HCT116 (cell line): ENCODE measurements at regions not wholly inside any gene's neighbourhood (a gene's known extent, or its start where the extent isn't known, plus 50 kb on each side); places are given as distances from the start of the nearest gene placed in this dataset.

ENCODE experiments used
- ATAC-seq: fragments of 200-7000 bp; cut with Tn5 transposase; 2 replicates; pipeline ENCODE4 v1.9.1; 2020; ENCODE audit warnings: mild to moderate bottlenecking, moderate library complexity
- BruUV-seq: library from RNA; stranded (reverse); fragments of 400-500 nt; replicated peaks from 2 replicates; lab custom pipeline; 2021; lab: Mats Ljungman, UMichigan
- CTCF ChIA-PET: fragments of 300-600 bp; sonication (Branson Sonifier 250); formaldehyde crosslinking; loops from one replicate; lab custom pipeline; 2021; ENCODE audit warnings: antibody characterized with exemption; lab: Charles Lee
- POLR2A ChIA-PET: fragments of 300-600, 350-600 bp; sonication (Branson Sonifier 250); formaldehyde crosslinking; loops from one replicate; lab custom pipeline; 2021; ENCODE audit warnings: antibody characterized with exemption; lab: Charles Lee
- RAD21 ChIA-PET, 2 experiments: fragments of 300-600 bp; sonication (Branson Sonifier 250); formaldehyde crosslinking; loops; one replicate each; lab custom pipeline; 2023; ENCODE audit warnings: low total read pairs in 2 of 2; ENCODE audit not compliant: uncharacterized antibody in 2 of 2, unreplicated experiment in 2 of 2, low non-redundant PET in 1 of 2; lab: Charles Lee
- DNase-seq: peaks from one replicate; pipeline ENCODE4 v3.0.0-alpha.2; 2010; ENCODE audit warnings: low read depth, low spot score
- H2AFZ ChIP-seq: fragments of 200-600 bp; shearing (Covaris generic), sonication (generic); 2 replicates; pipeline ENCODE4 v1.6.1; 2017; ENCODE audit warnings: low read depth, mixed run types, mixed read lengths, antibody characterized with exemption, low read length; ENCODE audit not compliant: poor library complexity, severe bottlenecking
- H3K27ac ChIP-seq: 2 replicates; pipeline ENCODE4 v1.5.1; 2012; ENCODE audit warnings: low read depth, low read length
- H3K27me3 ChIP-seq: fragments of 200-600 bp; sonication (generic); 2 replicates; pipeline ENCODE4 v1.6.1; 2016; ENCODE audit warnings: mixed run types, low read length, mixed read lengths; ENCODE audit not compliant: insufficient read depth
- H3K36me3 ChIP-seq, 2 experiments: fragments of 200-500 bp in 1 of 2; fragments of 200-600 bp in 1 of 2; sonication (Bioruptor generic) in 1 of 2; sonication (generic) in 1 of 2; 2 replicates each; pipeline versions ENCODE4 v1.5.1 to v1.6.1; 2014 to 2016; ENCODE audit warnings: low read length in 2 of 2, inconsistent platforms in 1 of 2, mixed read lengths in 1 of 2, mixed run types in 1 of 2; ENCODE audit not compliant: insufficient read depth in 2 of 2, control insufficient read depth in 1 of 2
- H3K4me1 ChIP-seq, 2 experiments: fragments of 200-600 bp in 1 of 2; sonication (generic) in 1 of 2; 2 replicates each; pipeline versions ENCODE4 v1.5.1 to v1.6.1; 2012 to 2017; ENCODE audit warnings: low read length in 2 of 2, inconsistent platforms in 1 of 2, mild to moderate bottlenecking in 1 of 2, mixed read lengths in 1 of 2, mixed run types in 1 of 2, moderate library complexity in 1 of 2; ENCODE audit not compliant: insufficient read depth in 2 of 2, control insufficient read depth in 1 of 2
- H3K4me2 ChIP-seq: fragments of 200-600 bp; sonication (generic); 2 replicates; pipeline ENCODE4 v1.6.1; 2017; ENCODE audit warnings: mixed run types, low read length, mixed read lengths
- H3K4me3 ChIP-seq, 2 experiments: fragments of 200-600 bp in 1 of 2; sonication (generic) in 1 of 2; replicated peaks in 1 of 2; 2 replicates each; pipeline ENCODE4 v1.5.1; 2011 to 2016; ENCODE audit warnings: low read length in 2 of 2, control low read depth in 1 of 2, low read depth in 1 of 2, mild to moderate bottlenecking in 1 of 2, mixed read lengths in 1 of 2, mixed run types in 1 of 2
- H3K79me2 ChIP-seq: fragments of 200-600 bp; sonication (generic); 2 replicates; pipeline ENCODE4 v1.6.1; 2017; ENCODE audit warnings: mild to moderate bottlenecking, mixed run types, low read length, moderate library complexity, mixed read lengths; ENCODE audit not compliant: insufficient read depth
- H3K9ac ChIP-seq: fragments of 200-600 bp; sonication (generic); 2 replicates; pipeline ENCODE4 v1.6.1; 2016; ENCODE audit warnings: low read length, mixed read lengths
- H3K9me2 ChIP-seq: fragments of 200-600 bp; sonication (generic), shearing (Covaris generic); 2 replicates; pipeline ENCODE4 v1.6.1; 2017; ENCODE audit warnings: mixed run types, mild to moderate bottlenecking, moderate library complexity; ENCODE audit not compliant: insufficient read depth
- H3K9me3 ChIP-seq, 2 experiments: fragments of 200-500 bp in 1 of 2; fragments of 200-600 bp in 1 of 2; sonication (Bioruptor generic) in 1 of 2; sonication (generic) in 1 of 2; 2 replicates each; pipeline ENCODE4 v1.6.1; 2014 to 2017; ENCODE audit warnings: low read length in 2 of 2, mixed read lengths in 2 of 2, inconsistent platforms in 1 of 2, low read depth in 1 of 2, mild to moderate bottlenecking in 1 of 2, mixed run types in 1 of 2, moderate library complexity in 1 of 2; ENCODE audit not compliant: control insufficient read depth in 1 of 2, insufficient read depth in 1 of 2
- H4K20me1 ChIP-seq: fragments of 200-600 bp; sonication (generic), shearing (Covaris generic); 2 replicates; pipeline ENCODE4 v1.6.1; 2017; ENCODE audit warnings: mixed run types, mild to moderate bottlenecking, moderate library complexity; ENCODE audit not compliant: insufficient read depth
- CBX3 ChIP-seq: IDR thresholded peaks from 2 replicates; pipeline ENCODE4 v1.6.1; 2012; ENCODE audit warnings: low read depth
- EZH2 ChIP-seq: fragments of 200-600 bp; sonication (generic); IDR thresholded peaks from 2 replicates; pipeline ENCODE4 v1.6.1; 2017; ENCODE audit warnings: antibody characterized with exemption, mixed run types
- EZH2phosphoT487 ChIP-seq: fragments of 200-600 bp; IDR thresholded peaks from 2 replicates; pipeline ENCODE4 v1.6.1; 2018; ENCODE audit warnings: antibody characterized with exemption, borderline replicate concordance
- MAX ChIP-seq: IDR thresholded peaks from 2 replicates; pipeline ENCODE4 v1.6.1; 2012
- POLR2AphosphoS5 ChIP-seq: IDR thresholded peaks from 2 replicates; pipeline ENCODE4 v1.6.1; 2011; ENCODE audit warnings: mild to moderate bottlenecking, low read depth, low read length, moderate library complexity
- SRF ChIP-seq: IDR thresholded peaks from 2 replicates; pipeline ENCODE4 v1.6.1; 2012; ENCODE audit warnings: low read depth
- TCF7L2 ChIP-seq: IDR thresholded peaks from 2 replicates; pipeline ENCODE4 v1.7.0; 2011; ENCODE audit warnings: borderline replicate concordance, inconsistent platforms; ENCODE audit not compliant: insufficient read depth, insufficient read length; ENCODE audit errors: extremely low read depth
- YY1 ChIP-seq: IDR thresholded peaks from 2 replicates; pipeline ENCODE4 v1.6.1; 2011; ENCODE audit warnings: low read length, low read depth, moderate library complexity, mild to moderate bottlenecking; ENCODE audit not compliant: insufficient replicate concordance; ENCODE audit errors: extremely low read depth
- ZBTB33 ChIP-seq: IDR thresholded peaks from 2 replicates; pipeline ENCODE4 v1.6.1; 2011; ENCODE audit warnings: mild to moderate bottlenecking, low read length, moderate library complexity; ENCODE audit not compliant: insufficient replicate concordance; ENCODE audit errors: extremely low read depth
- ZNF274 ChIP-seq: fragments of 200-500 bp; sonication (Bioruptor generic); IDR thresholded peaks from 2 replicates; pipeline ENCODE4 v1.6.1; 2014; ENCODE audit warnings: mild to moderate bottlenecking, low read depth, low read length, inconsistent platforms
- intact Hi-C: fragments of 100-400 bp; cut with micrococcal nuclease; formaldehyde crosslinking; loops from 2 replicates; pipeline ENCODE4 v1.10.0; 2022
- TF ChIP-seq, protein P1 (sequence below): IDR thresholded peaks from 2 replicates; pipeline ENCODE4 v1.6.1; 2012; ENCODE audit warnings: low read depth

DNA sequence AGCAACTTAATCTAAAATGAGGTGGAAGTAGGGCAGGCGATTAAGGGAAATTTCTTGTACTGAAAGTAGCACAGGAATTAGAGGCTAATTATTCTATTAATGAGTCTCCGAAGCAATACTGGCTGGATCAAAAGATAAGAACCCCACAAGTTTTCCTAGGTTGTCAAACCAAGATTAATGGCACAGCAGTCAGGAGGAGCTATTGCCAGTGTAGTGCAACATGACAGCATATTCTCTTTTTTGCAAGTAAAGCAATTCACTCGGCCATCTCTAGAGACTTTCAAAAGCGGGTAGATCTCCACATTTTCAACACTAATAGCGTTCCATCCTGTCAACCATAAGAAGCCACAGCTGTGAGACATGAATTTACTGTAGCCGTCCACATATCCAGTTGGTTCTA is 81.2 kb downstream of the CYB561 start:
- BruUV-seq: no TSS peak
- Histone ChIP-seq H2AFZ (no peak overlapping the region), H3K9me3 (no peaks in the 10 kb centered on the region), H3K27me3 (no peaks in the 10 kb centered on the region), H3K4me2 (no peak overlapping the region), H3K4me1 (no peaks in the 10 kb centered on the region), H3K79me2 (no peaks in the 10 kb centered on the region), H3K27ac (no peak overlapping the region), H3K36me3 (no peaks in the 10 kb centered on the region), H3K9ac (no peak overlapping the region), H4K20me1 (no peaks in the 10 kb centered on the region), H3K9me2 (no peaks in the 10 kb centered on the region), H3K4me3 (no peak overlapping the region)
- intact Hi-C loops: no loop called here
- ChIA-PET RAD21 (no interaction called here), CTCF (interaction anchor here (1.8 kb wide), 1 partner anchor 41 kb away, joined by 4 read pairs; no protein-coding TSS in a partner anchor), POLR2A (no interaction called here)
- TF ChIP-seq EZH2 (no peak), YY1 (no peak), EZH2phosphoT487 (no peak), TCF7L2 (no peak), CBX3 (no peak), POLR2AphosphoS5 (no peak), ZBTB33 (no peak), ZNF274 (no peak), SRF (no peak), MAX (no peak)
- TF ChIP-seq, protein P1, sequence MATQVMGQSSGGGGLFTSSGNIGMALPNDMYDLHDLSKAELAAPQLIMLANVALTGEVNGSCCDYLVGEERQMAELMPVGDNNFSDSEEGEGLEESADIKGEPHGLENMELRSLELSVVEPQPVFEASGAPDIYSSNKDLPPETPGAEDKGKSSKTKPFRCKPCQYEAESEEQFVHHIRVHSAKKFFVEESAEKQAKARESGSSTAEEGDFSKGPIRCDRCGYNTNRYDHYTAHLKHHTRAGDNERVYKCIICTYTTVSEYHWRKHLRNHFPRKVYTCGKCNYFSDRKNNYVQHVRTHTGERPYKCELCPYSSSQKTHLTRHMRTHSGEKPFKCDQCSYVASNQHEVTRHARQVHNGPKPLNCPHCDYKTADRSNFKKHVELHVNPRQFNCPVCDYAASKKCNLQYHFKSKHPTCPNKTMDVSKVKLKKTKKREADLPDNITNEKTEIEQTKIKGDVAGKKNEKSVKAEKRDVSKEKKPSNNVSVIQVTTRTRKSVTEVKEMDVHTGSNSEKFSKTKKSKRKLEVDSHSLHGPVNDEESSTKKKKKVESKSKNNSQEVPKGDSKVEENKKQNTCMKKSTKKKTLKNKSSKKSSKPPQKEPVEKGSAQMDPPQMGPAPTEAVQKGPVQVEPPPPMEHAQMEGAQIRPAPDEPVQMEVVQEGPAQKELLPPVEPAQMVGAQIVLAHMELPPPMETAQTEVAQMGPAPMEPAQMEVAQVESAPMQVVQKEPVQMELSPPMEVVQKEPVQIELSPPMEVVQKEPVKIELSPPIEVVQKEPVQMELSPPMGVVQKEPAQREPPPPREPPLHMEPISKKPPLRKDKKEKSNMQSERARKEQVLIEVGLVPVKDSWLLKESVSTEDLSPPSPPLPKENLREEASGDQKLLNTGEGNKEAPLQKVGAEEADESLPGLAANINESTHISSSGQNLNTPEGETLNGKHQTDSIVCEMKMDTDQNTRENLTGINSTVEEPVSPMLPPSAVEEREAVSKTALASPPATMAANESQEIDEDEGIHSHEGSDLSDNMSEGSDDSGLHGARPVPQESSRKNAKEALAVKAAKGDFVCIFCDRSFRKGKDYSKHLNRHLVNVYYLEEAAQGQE: no peak
- DNase-seq (no peak), ATAC-seq (no peak)
